ENCODE measurements at regions not wholly inside any gene's neighbourhood (a gene's known extent, or its start where the extent isn't known, plus 50 kb on each side); places are given as distances from the start of the nearest gene placed in this dataset.

GRCh38 chr2:150413366-150413765 is 74.1 kb downstream of the RND3 start:
- Histone ChIP-seq H3K4me2 (ENCODE audit: low read length) (no peak overlapping the region), H3K4me1 (ENCODE audit: insufficient read depth, low read length, severe bottlenecking) (no peaks in the 10 kb centered on the region), H3K27me3 (ENCODE audit: insufficient read depth, low read length) (no peaks in the 10 kb centered on the region), H4K20me1 (ENCODE audit: insufficient read depth, low read length) (no peaks in the 10 kb centered on the region), H2AFZ (ENCODE audit: low read length) (no peak overlapping the region), H3F3A (ENCODE audit: insufficient read depth, low read length) (no peaks in the 10 kb centered on the region), H3K79me2 (ENCODE audit: insufficient read depth, low read length) (no peaks in the 10 kb centered on the region), H3K9ac (ENCODE audit: low read length) (no peak overlapping the region), H3K27ac (ENCODE audit: low read depth, low read length, poor library complexity, severe bottlenecking) (no peak overlapping the region), H3K4me3 (ENCODE audit: low read depth, low read length, poor library complexity, severe bottlenecking) (no peak overlapping the region), H3K36me3 (ENCODE audit: insufficient read depth, low read length) (no peaks in the 10 kb centered on the region), H3K9me3 (ENCODE audit: low read length) (no peaks in the 10 kb centered on the region), H3K9me2 (ENCODE audit: low read depth, low read length) (no peaks in the 10 kb centered on the region)
- TF ChIP-seq EZH2 (IDR thresholded peaks at IDR 0.05; ENCODE audit: borderline replicate concordance, low read length) (no peak), CTCF (IDR thresholded peaks at IDR 0.05; ENCODE audit: low read length) (no peak)

GRCh38 chr2:150410809-150411208 is 76.7 kb downstream of the RND3 start:
- TF ChIP-seq CTCF (IDR thresholded peaks at IDR 0.05; ENCODE audit: low read length) (no peak), EZH2 (IDR thresholded peaks at IDR 0.05; ENCODE audit: borderline replicate concordance, low read length) (no peak)
- H2AFZ ChIP-seq (ENCODE audit: low read length) = no peak overlapping the region
- no peak overlapping the region for H3K4me2 ChIP-seq (ENCODE audit: low read length)
- H3K79me2 ChIP-seq (ENCODE audit: insufficient read depth, low read length) = no peaks in the 10 kb centered on the region
- H3K9me2 ChIP-seq (ENCODE audit: low read depth, low read length) = no peaks in the 10 kb centered on the region
- H3K9me3 ChIP-seq (ENCODE audit: low read length) = no peaks in the 10 kb centered on the region
- H3K27ac ChIP-seq (ENCODE audit: low read depth, low read length, poor library complexity, severe bottlenecking) = no peak overlapping the region
- no peaks in the 10 kb centered on the region for H3K27me3 ChIP-seq (ENCODE audit: insufficient read depth, low read length)
- H4K20me1 ChIP-seq (ENCODE audit: insufficient read depth, low read length) = no peaks in the 10 kb centered on the region
- H3K4me3 ChIP-seq (ENCODE audit: low read depth, low read length, poor library complexity, severe bottlenecking) = no peak overlapping the region
- H3K4me1 ChIP-seq (ENCODE audit: insufficient read depth, low read length, severe bottlenecking) = no peaks in the 10 kb centered on the region
- no peak overlapping the region for H3K9ac ChIP-seq (ENCODE audit: low read length)
- H3K36me3 ChIP-seq (ENCODE audit: insufficient read depth, low read length) = no peaks in the 10 kb centered on the region
- H3F3A ChIP-seq (ENCODE audit: insufficient read depth, low read length) = no peaks in the 10 kb centered on the region

GRCh38 chr2:150409196-150409595 is 78.3 kb downstream of the RND3 start:
- H3K9me2 ChIP-seq (ENCODE audit: low read depth, low read length) = no peaks in the 10 kb centered on the region
- no peak overlapping the region for H2AFZ ChIP-seq (ENCODE audit: low read length)
- H3K79me2 ChIP-seq (ENCODE audit: insufficient read depth, low read length) = no peaks in the 10 kb centered on the region
- no peaks in the 10 kb centered on the region for H3F3A ChIP-seq (ENCODE audit: insufficient read depth, low read length)
- no peak overlapping the region for H3K27ac ChIP-seq (ENCODE audit: low read depth, low read length, poor library complexity, severe bottlenecking)
- no peaks in the 10 kb centered on the region for H3K9me3 ChIP-seq (ENCODE audit: low read length)
- no peaks in the 10 kb centered on the region for H3K36me3 ChIP-seq (ENCODE audit: insufficient read depth, low read length)
- H3K27me3 ChIP-seq (ENCODE audit: insufficient read depth, low read length) = no peaks in the 10 kb centered on the region
- no peaks in the 10 kb centered on the region for H4K20me1 ChIP-seq (ENCODE audit: insufficient read depth, low read length)
- H3K4me2 ChIP-seq (ENCODE audit: low read length) = no peak overlapping the region
- TF ChIP-seq CTCF (IDR thresholded peaks at IDR 0.05; ENCODE audit: low read length) = no peak
- no peak for TF ChIP-seq EZH2 (IDR thresholded peaks at IDR 0.05; ENCODE audit: borderline replicate concordance, low read length)
- H3K4me1 ChIP-seq (ENCODE audit: insufficient read depth, low read length, severe bottlenecking) = no peaks in the 10 kb centered on the region
- no peak overlapping the region for H3K9ac ChIP-seq (ENCODE audit: low read length)
- H3K4me3 ChIP-seq (ENCODE audit: low read depth, low read length, poor library complexity, severe bottlenecking) = no peak overlapping the region
